K562 (cell line): ENCODE measurements at regions not wholly inside any gene's neighbourhood (a gene's known extent, or its start where the extent isn't known, plus 50 kb on each side); places are given as distances from the start of the nearest gene placed in this dataset.

Experiments used
- ATAC-seq: fragments of 200-7000 bp; cut with Tn5 transposase; 3 replicates; pipeline ENCODE4 v1.9.1; 2020; ENCODE audit warnings: moderate library complexity
- BruUV-seq: library from RNA; stranded (reverse); fragments of 400-500 nt; replicated peaks from 2 replicates; lab custom pipeline; 2021; lab: Mats Ljungman, UMichigan
- CTCF ChIA-PET: fragments of 300-600 bp; formaldehyde crosslinking; extraction: SDS; loops from one replicate; lab custom pipeline; 2021; ENCODE audit warnings: low intra/inter-chr PET ratio; lab: Yijun Ruan, JAX
- POLR2A ChIA-PET: fragments of 300-600, 350-650 bp; sonication (Branson Sonifier 250); formaldehyde crosslinking; extraction: SDS; loops from one replicate; lab custom pipeline; 2021; ENCODE audit warnings: antibody characterized with exemption, inconsistent platforms; lab: Yijun Ruan, JAX
- DNase-seq, 4 experiments: peaks; one replicate each; pipeline versions ENCODE4 v3.0.0 to v3.0.0-alpha.2; 2011 to 2018; ENCODE audit warnings: low spot score in 3 of 4, mixed read lengths in 3 of 4; ENCODE audit errors: extremely low read depth in 1 of 4
- FAIRE-seq: peaks from 2 replicates; lab custom pipeline; 2011; peaks lifted over from hg19 to GRCh38; lab: Jason Lieb, UNC
- H2AFZ ChIP-seq: 2 replicates; pipeline ENCODE4 v1.6.0; 2011; ENCODE audit warnings: low read depth, low read length, control low read depth, inconsistent platforms
- H3K27ac ChIP-seq: fragments of 200-600 bp; 3 replicates; pipeline ENCODE4 v1.8.0; 2011; ENCODE audit warnings: low read depth, mild to moderate bottlenecking, control low read depth, inconsistent platforms, low read length, moderate library complexity, mixed read lengths; ENCODE audit errors: extremely low read depth
- H3K27me3 ChIP-seq, 2 experiments: fragments of 300-600 bp in 1 of 2; 2 replicates in 1 of 2; 3 replicates in 1 of 2; pipeline versions ENCODE4 v1.6.0 to v1.8.0; 2011; ENCODE audit warnings: inconsistent platforms in 2 of 2, low read length in 2 of 2, mild to moderate bottlenecking in 1 of 2, mixed read lengths in 1 of 2, moderate library complexity in 1 of 2; ENCODE audit not compliant: control insufficient read depth in 2 of 2, insufficient read depth in 2 of 2
- H3K36me3 ChIP-seq: fragments of 300-600 bp; 3 replicates; pipeline ENCODE4 v1.8.0; 2011; ENCODE audit warnings: mild to moderate bottlenecking, low read length, inconsistent platforms; ENCODE audit not compliant: control insufficient read depth, insufficient read depth
- H3K4me1 ChIP-seq, 2 experiments: fragments of 200-600 bp in 1 of 2; replicated peaks in 1 of 2; 2 replicates in 1 of 2; 3 replicates in 1 of 2; pipeline versions ENCODE4 v1.5.1 to v1.8.0; 2011; ENCODE audit warnings: inconsistent platforms in 2 of 2, low read length in 2 of 2, mild to moderate bottlenecking in 1 of 2, mixed read lengths in 1 of 2, moderate library complexity in 1 of 2; ENCODE audit not compliant: control insufficient read depth in 2 of 2, insufficient read depth in 2 of 2
- H3K4me2 ChIP-seq: 2 replicates; pipeline ENCODE4 v1.6.1; 2011; ENCODE audit warnings: low read length, control low read depth, inconsistent platforms, mixed read lengths; ENCODE audit not compliant: insufficient read depth
- H3K4me3 ChIP-seq: fragments of 200-600 bp; sonication (generic), shearing (Covaris generic); 2 replicates; pipeline ENCODE4 v1.5.1; 2016; ENCODE audit warnings: control low read depth, inconsistent platforms
- H3K79me2 ChIP-seq: fragments of 200-600 bp; 3 replicates; pipeline ENCODE4 v1.8.0; 2011; ENCODE audit warnings: low read length, inconsistent platforms; ENCODE audit not compliant: control insufficient read depth, insufficient read depth
- H3K9ac ChIP-seq, 2 experiments: 2 replicates each; pipeline versions ENCODE4 v1.6.0 to v1.6.1; 2011; ENCODE audit warnings: low read depth in 2 of 2, low read length in 2 of 2, control low read depth in 1 of 2, inconsistent platforms in 1 of 2, mild to moderate bottlenecking in 1 of 2, mixed read lengths in 1 of 2; ENCODE audit not compliant: insufficient read depth in 1 of 2
- H3K9me1 ChIP-seq: one replicate; pipeline ENCODE4 v1.6.0; 2011; ENCODE audit warnings: inconsistent platforms, mild to moderate bottlenecking, low read length, moderate library complexity; ENCODE audit not compliant: control insufficient read depth, insufficient read depth
- H3K9me3 ChIP-seq: replicated peaks from 2 replicates; pipeline ENCODE4 v1.5.1; 2011; ENCODE audit warnings: low read depth, low read length, inconsistent platforms; ENCODE audit not compliant: control insufficient read depth, insufficient read depth
- H4K20me1 ChIP-seq: replicated peaks from 2 replicates; pipeline ENCODE4 v1.6.1; 2011; ENCODE audit warnings: low read length, inconsistent platforms, mixed read lengths; ENCODE audit not compliant: control insufficient read depth, insufficient read depth
- BRD4 ChIP-seq: fragments of 200-600 bp; sonication (generic); IDR thresholded peaks from 2 replicates; pipeline ENCODE4 v1.6.1; 2017; ENCODE audit warnings: inconsistent platforms
- KLF13 ChIP-seq: fragments of 450-650 bp; IDR thresholded peaks from 2 replicates; pipeline ENCODE4 v1.6.1; 2016; ENCODE audit warnings: missing genetic modification characterization, low read depth, mild to moderate bottlenecking, missing compliant biosample characterization, moderate library complexity, borderline replicate concordance
- POU5F1 ChIP-seq: fragments of 150-350 bp; IDR thresholded peaks from 2 replicates; pipeline ENCODE4 v1.6.1; 2014; ENCODE audit warnings: borderline replicate concordance, low read length, low read depth, mild to moderate bottlenecking; ENCODE audit not compliant: partially characterized antibody
- SIRT6 ChIP-seq: IDR thresholded peaks from one replicate; pipeline ENCODE4 v1.6.1; 2012; ENCODE audit warnings: low read depth, mild to moderate bottlenecking, control low read depth, inconsistent platforms, low read length, moderate library complexity
- SMARCA4 ChIP-seq: fragments of 450-650 bp; IDR thresholded peaks from 2 replicates; pipeline ENCODE4 v1.6.1; 2016
- ZNF143 ChIP-seq: sonication (generic); formaldehyde crosslinking; IDR thresholded peaks from 2 replicates; pipeline ENCODE4 v1.9.0; 2022; ENCODE audit warnings: mild to moderate bottlenecking, missing genetic modification reagents
- WGBS: fragments of 100-300 bp; shearing (Covaris generic); methylation state at CpG from one replicate; pipeline ENCODE4 v1.1.6; 2016; ENCODE audit warnings: low coverage, mixed read lengths; ENCODE audit not compliant: insufficient coverage; ENCODE audit errors: missing lambda C conversion rate; 5-methylcytosine and 5-hydroxymethylcytosine counted together
- in situ Hi-C: fragments of 300-500 bp; cut with MboI; formaldehyde crosslinking; loops from 4 replicates; pipeline ENCODE4 v1.15.0; 2018; ENCODE audit warnings: inconsistent platforms, mixed read lengths
- intact Hi-C: fragments of 100-400 bp; cut with micrococcal nuclease; formaldehyde crosslinking; loops from 2 replicates; pipeline ENCODE4 v1.14.2; 2022
- TF ChIP-seq, protein P1 (sequence below): sonication (generic); formaldehyde crosslinking; IDR thresholded peaks from 2 replicates; pipeline ENCODE4 v1.5.0; 2020; ENCODE audit warnings: missing genetic modification reagents
- TF ChIP-seq, protein P2 (sequence below): IDR thresholded peaks from 3 replicates; pipeline ENCODE4 v1.6.1; 2011; ENCODE audit warnings: borderline replicate concordance, mild to moderate bottlenecking, moderate library complexity; ENCODE audit not compliant: insufficient read length; ENCODE audit errors: extremely low read depth
- TF ChIP-seq, protein P3 (sequence below): fragments of 450-650 bp; IDR thresholded peaks from 2 replicates; pipeline ENCODE4 v1.6.1; 2017; ENCODE audit warnings: antibody characterized with exemption, mild to moderate bottlenecking
- TF ChIP-seq, protein P4 (sequence below), 2 experiments: fragments of 450-650 bp in 1 of 2; IDR thresholded peaks; 2 replicates each; pipeline ENCODE4 v1.6.1; 2011 to 2017; ENCODE audit warnings: low read depth in 2 of 2, antibody characterized with exemption in 1 of 2, borderline replicate concordance in 1 of 2, low read length in 1 of 2, mild to moderate bottlenecking in 1 of 2, mixed read lengths in 1 of 2; ENCODE audit not compliant: control insufficient read depth in 1 of 2

DNA sequence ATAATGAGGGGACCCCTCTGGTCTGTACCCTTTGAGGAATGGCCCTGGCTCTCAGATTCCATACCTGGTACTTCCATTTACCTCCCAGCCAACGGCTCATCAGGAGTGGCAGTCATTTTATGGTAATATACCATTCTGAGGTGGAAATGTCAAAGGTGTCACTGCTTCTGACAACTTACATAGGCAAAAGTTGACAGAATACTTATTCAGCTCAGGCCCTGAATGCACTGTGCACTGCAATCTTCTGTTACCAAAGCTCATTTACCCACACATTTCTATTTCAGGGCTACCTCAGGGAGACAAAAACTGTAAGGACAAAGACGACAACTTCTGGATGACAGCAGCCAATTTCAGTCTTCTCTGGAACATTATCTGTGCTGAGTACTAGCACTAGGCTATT, 212.2 kb upstream of the TMEM260 start:
- BruUV-seq: no TSS peak
- 0% methylated on average over 2 of the region's 2 CpGs for WGBS
- no peaks in the 10 kb centered on the region for H3K9me1 ChIP-seq
- H3K4me3 ChIP-seq: no peak overlapping the region
- no peaks in the 10 kb centered on the region for H4K20me1 ChIP-seq
- no peaks in the 10 kb centered on the region for H3K9me3 ChIP-seq
- ChIA-PET CTCF (no interaction called here), POLR2A (no interaction called here)
- no peak overlapping the region for H2AFZ ChIP-seq
- H3K36me3 ChIP-seq: no peaks in the 10 kb centered on the region
- intact Hi-C loops: no loop called here
- DNase-seq (no peak), ATAC-seq (no peak), FAIRE-seq (no peak)
- no peak overlapping the region for H3K4me2 ChIP-seq
- in situ Hi-C loops: no loop called here
- no peaks in the 10 kb centered on the region for H3K27me3 ChIP-seq
- no peak overlapping the region for H3K9ac ChIP-seq
- no peaks in the 10 kb centered on the region for H3K79me2 ChIP-seq
- no peak overlapping the region for H3K27ac ChIP-seq
- H3K4me1 ChIP-seq: no peaks in the 10 kb centered on the region
- TF ChIP-seq SIRT6 (no peak), SMARCA4 (no peak), POU5F1 (no peak), BRD4 (no peak), KLF13 (tag) (no peak), ZNF143 (no peak)
- TF ChIP-seq, protein P1, sequence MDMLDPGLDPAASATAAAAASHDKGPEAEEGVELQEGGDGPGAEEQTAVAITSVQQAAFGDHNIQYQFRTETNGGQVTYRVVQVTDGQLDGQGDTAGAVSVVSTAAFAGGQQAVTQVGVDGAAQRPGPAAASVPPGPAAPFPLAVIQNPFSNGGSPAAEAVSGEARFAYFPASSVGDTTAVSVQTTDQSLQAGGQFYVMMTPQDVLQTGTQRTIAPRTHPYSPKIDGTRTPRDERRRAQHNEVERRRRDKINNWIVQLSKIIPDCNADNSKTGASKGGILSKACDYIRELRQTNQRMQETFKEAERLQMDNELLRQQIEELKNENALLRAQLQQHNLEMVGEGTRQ: no peak
- TF ChIP-seq, protein P2, sequence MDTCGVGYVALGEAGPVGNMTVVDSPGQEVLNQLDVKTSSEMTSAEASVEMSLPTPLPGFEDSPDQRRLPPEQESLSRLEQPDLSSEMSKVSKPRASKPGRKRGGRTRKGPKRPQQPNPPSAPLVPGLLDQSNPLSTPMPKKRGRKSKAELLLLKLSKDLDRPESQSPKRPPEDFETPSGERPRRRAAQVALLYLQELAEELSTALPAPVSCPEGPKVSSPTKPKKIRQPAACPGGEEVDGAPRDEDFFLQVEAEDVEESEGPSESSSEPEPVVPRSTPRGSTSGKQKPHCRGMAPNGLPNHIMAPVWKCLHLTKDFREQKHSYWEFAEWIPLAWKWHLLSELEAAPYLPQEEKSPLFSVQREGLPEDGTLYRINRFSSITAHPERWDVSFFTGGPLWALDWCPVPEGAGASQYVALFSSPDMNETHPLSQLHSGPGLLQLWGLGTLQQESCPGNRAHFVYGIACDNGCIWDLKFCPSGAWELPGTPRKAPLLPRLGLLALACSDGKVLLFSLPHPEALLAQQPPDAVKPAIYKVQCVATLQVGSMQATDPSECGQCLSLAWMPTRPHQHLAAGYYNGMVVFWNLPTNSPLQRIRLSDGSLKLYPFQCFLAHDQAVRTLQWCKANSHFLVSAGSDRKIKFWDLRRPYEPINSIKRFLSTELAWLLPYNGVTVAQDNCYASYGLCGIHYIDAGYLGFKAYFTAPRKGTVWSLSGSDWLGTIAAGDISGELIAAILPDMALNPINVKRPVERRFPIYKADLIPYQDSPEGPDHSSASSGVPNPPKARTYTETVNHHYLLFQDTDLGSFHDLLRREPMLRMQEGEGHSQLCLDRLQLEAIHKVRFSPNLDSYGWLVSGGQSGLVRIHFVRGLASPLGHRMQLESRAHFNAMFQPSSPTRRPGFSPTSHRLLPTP: no peak
- TF ChIP-seq, protein P3, sequence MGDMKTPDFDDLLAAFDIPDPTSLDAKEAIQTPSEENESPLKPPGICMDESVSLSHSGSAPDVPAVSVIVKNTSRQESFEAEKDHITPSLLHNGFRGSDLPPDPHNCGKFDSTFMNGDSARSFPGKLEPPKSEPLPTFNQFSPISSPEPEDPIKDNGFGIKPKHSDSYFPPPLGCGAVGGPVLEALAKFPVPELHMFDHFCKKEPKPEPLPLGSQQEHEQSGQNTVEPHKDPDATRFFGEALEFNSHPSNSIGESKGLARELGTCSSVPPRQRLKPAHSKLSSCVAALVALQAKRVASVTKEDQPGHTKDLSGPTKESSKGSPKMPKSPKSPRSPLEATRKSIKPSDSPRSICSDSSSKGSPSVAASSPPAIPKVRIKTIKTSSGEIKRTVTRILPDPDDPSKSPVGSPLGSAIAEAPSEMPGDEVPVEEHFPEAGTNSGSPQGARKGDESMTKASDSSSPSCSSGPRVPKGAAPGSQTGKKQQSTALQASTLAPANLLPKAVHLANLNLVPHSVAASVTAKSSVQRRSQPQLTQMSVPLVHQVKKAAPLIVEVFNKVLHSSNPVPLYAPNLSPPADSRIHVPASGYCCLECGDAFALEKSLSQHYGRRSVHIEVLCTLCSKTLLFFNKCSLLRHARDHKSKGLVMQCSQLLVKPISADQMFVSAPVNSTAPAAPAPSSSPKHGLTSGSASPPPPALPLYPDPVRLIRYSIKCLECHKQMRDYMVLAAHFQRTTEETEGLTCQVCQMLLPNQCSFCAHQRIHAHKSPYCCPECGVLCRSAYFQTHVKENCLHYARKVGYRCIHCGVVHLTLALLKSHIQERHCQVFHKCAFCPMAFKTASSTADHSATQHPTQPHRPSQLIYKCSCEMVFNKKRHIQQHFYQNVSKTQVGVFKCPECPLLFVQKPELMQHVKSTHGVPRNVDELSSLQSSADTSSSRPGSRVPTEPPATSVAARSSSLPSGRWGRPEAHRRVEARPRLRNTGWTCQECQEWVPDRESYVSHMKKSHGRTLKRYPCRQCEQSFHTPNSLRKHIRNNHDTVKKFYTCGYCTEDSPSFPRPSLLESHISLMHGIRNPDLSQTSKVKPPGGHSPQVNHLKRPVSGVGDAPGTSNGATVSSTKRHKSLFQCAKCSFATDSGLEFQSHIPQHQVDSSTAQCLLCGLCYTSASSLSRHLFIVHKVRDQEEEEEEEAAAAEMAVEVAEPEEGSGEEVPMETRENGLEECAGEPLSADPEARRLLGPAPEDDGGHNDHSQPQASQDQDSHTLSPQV: no peak
- TF ChIP-seq, protein P4, sequence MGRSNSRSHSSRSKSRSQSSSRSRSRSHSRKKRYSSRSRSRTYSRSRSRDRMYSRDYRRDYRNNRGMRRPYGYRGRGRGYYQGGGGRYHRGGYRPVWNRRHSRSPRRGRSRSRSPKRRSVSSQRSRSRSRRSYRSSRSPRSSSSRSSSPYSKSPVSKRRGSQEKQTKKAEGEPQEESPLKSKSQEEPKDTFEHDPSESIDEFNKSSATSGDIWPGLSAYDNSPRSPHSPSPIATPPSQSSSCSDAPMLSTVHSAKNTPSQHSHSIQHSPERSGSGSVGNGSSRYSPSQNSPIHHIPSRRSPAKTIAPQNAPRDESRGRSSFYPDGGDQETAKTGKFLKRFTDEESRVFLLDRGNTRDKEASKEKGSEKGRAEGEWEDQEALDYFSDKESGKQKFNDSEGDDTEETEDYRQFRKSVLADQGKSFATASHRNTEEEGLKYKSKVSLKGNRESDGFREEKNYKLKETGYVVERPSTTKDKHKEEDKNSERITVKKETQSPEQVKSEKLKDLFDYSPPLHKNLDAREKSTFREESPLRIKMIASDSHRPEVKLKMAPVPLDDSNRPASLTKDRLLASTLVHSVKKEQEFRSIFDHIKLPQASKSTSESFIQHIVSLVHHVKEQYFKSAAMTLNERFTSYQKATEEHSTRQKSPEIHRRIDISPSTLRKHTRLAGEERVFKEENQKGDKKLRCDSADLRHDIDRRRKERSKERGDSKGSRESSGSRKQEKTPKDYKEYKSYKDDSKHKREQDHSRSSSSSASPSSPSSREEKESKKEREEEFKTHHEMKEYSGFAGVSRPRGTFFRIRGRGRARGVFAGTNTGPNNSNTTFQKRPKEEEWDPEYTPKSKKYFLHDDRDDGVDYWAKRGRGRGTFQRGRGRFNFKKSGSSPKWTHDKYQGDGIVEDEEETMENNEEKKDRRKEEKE (IDR thresholded peaks at IDR 0.05; ENCODE audit: borderline replicate concordance in 1 of 2, control insufficient read depth in 1 of 2, low read depth in 2 of 2, low read length in 1 of 2): no peak
